ENCODE measurements at regions not wholly inside any gene's neighbourhood (a gene's known extent, or its start where the extent isn't known, plus 50 kb on each side); places are given as distances from the start of the nearest gene placed in this dataset.
"Not testable (repeated sequence)": the region's sequence is repeated elsewhere in the genome, so short reads cannot be mapped to it uniquely, and the experiment has no call there.

GRCh38 chrX:1053072-1053471, 159.4 kb downstream of the CRLF2 start:
- H3K27ac ChIP-seq (ENCODE audit: low read depth in 1 of 2, low read length in 1 of 2), result no peak overlapping the region
- H3K4me3 ChIP-seq (ENCODE audit: low read length in 2 of 2), result no peak overlapping the region
- DNase-seq (ENCODE audit: low read depth in 6 of 9, low spot score in 9 of 9), result no peak
- no peaks in the 10 kb centered on the region for H3K9me3 ChIP-seq (ENCODE audit: control insufficient read depth in 2 of 2, insufficient read depth in 1 of 2, low read length in 1 of 2)
- no peaks in the 10 kb centered on the region for H3K27me3 ChIP-seq (ENCODE audit: control insufficient read depth in 2 of 2, insufficient read depth in 1 of 2, low read length in 1 of 2)
- H3K4me1 ChIP-seq (ENCODE audit: control insufficient read depth in 2 of 2, insufficient read depth in 2 of 2, low read length in 2 of 2), result no peaks in the 10 kb centered on the region
- H3K36me3 ChIP-seq (ENCODE audit: control insufficient read depth in 2 of 2, insufficient read depth in 2 of 2, low read length in 1 of 2), result no peaks in the 10 kb centered on the region
- WGBS, result 96% methylated on average over 2 of the region's 2 CpGs

- DNase-seq (ENCODE audit: low read depth in 6 of 9, low spot score in 9 of 9), result no peak
- H3K27me3 ChIP-seq (ENCODE audit: control insufficient read depth in 2 of 2, insufficient read depth in 1 of 2, low read length in 1 of 2), result no peaks in the 10 kb centered on the region
- no peaks in the 10 kb centered on the region for H3K4me1 ChIP-seq (ENCODE audit: control insufficient read depth in 2 of 2, insufficient read depth in 2 of 2, low read length in 2 of 2)
- H3K36me3 ChIP-seq (ENCODE audit: control insufficient read depth in 2 of 2, insufficient read depth in 2 of 2, low read length in 1 of 2), result no peaks in the 10 kb centered on the region
- H3K4me3 ChIP-seq (ENCODE audit: low read length in 2 of 2), result no peak overlapping the region
- 93% methylated on average over 3 of the region's 3 CpGs for WGBS
- H3K9me3 ChIP-seq (ENCODE audit: control insufficient read depth in 2 of 2, insufficient read depth in 1 of 2, low read length in 1 of 2), result no peaks in the 10 kb centered on the region
- H3K27ac ChIP-seq (ENCODE audit: low read depth in 1 of 2, low read length in 1 of 2), result no peak overlapping the region
Observed at GRCh38 chrX:1052021-1052420, 160.4 kb downstream of the CRLF2 start.

- WGBS, result 97% methylated on average over 1 of the region's 1 CpG
Observed at GRCh38 chrX:1051421-1051820, 161.0 kb downstream of the CRLF2 start.

GRCh38 chrX:1045680-1046314, 166.7 kb downstream of the CRLF2 start:
- Histone ChIP-seq H3K36me3 (ENCODE audit: control insufficient read depth in 2 of 2, insufficient read depth in 2 of 2, low read length in 1 of 2) (no peaks in the 10 kb centered on the region), H3K27ac (ENCODE audit: low read depth in 1 of 2, low read length in 1 of 2) (no peak overlapping the region), H3K9me3 (ENCODE audit: control insufficient read depth in 2 of 2, insufficient read depth in 1 of 2, low read length in 1 of 2) (peaks cover 0 to 11% of the 10 kb centered on the region in 2 donors), H3K27me3 (ENCODE audit: control insufficient read depth in 2 of 2, insufficient read depth in 1 of 2, low read length in 1 of 2) (no peaks in the 10 kb centered on the region), H3K4me3 (ENCODE audit: low read length in 2 of 2) (no peak overlapping the region), H3K4me1 (ENCODE audit: control insufficient read depth in 2 of 2, insufficient read depth in 2 of 2, low read length in 2 of 2) (no peaks in the 10 kb centered on the region)
- 95% methylated on average over 9 of the region's 9 CpGs for WGBS
- no peak for DNase-seq (ENCODE audit: low read depth in 6 of 9, low spot score in 9 of 9)

More at GRCh38 chrX:1051421-1051820, 161.0 kb downstream of the CRLF2 start:
- Histone ChIP-seq H3K9me3 (ENCODE audit: control insufficient read depth in 2 of 2, insufficient read depth in 1 of 2, low read length in 1 of 2) (no peaks in the 10 kb centered on the region), H3K4me3 (ENCODE audit: low read length in 2 of 2) (no peak overlapping the region), H3K27me3 (ENCODE audit: control insufficient read depth in 2 of 2, insufficient read depth in 1 of 2, low read length in 1 of 2) (no peaks in the 10 kb centered on the region), H3K4me1 (ENCODE audit: control insufficient read depth in 2 of 2, insufficient read depth in 2 of 2, low read length in 2 of 2) (no peaks in the 10 kb centered on the region), H3K27ac (ENCODE audit: low read depth in 1 of 2, low read length in 1 of 2) (no peak overlapping the region), H3K36me3 (ENCODE audit: control insufficient read depth in 2 of 2, insufficient read depth in 2 of 2, low read length in 1 of 2) (no peaks in the 10 kb centered on the region)
- DNase-seq (ENCODE audit: low read depth in 6 of 9, low spot score in 9 of 9), result no peak

- Histone ChIP-seq H3K9me3 (ENCODE audit: control insufficient read depth in 2 of 2, insufficient read depth in 1 of 2, low read length in 1 of 2) (peaks cover 0 to 11% of the 10 kb centered on the region in 2 donors), H3K27me3 (ENCODE audit: control insufficient read depth in 2 of 2, insufficient read depth in 1 of 2, low read length in 1 of 2) (no peaks in the 10 kb centered on the region), H3K4me1 (ENCODE audit: control insufficient read depth in 2 of 2, insufficient read depth in 2 of 2, low read length in 2 of 2) (no peaks in the 10 kb centered on the region), H3K4me3 (ENCODE audit: low read length in 2 of 2) (no peak overlapping the region), H3K27ac (ENCODE audit: low read depth in 1 of 2, low read length in 1 of 2) (no peak overlapping the region), H3K36me3 (ENCODE audit: control insufficient read depth in 2 of 2, insufficient read depth in 2 of 2, low read length in 1 of 2) (no peaks in the 10 kb centered on the region)
- 90% methylated on average over 11 of the region's 11 CpGs for WGBS
- no peak for DNase-seq (ENCODE audit: low read depth in 6 of 9, low spot score in 9 of 9)
Observed at GRCh38 chrX:1041091-1041490, 171.4 kb downstream of the CRLF2 start.

- H3K4me3 ChIP-seq (ENCODE audit: low read length in 2 of 2); H3K27ac ChIP-seq (ENCODE audit: low read depth in 1 of 2, low read length in 1 of 2); H3K4me1 ChIP-seq (ENCODE audit: control insufficient read depth in 2 of 2, insufficient read depth in 2 of 2, low read length in 2 of 2); H3K36me3 ChIP-seq (ENCODE audit: control insufficient read depth in 2 of 2, insufficient read depth in 2 of 2, low read length in 1 of 2); DNase-seq (ENCODE audit: low read depth in 6 of 9, low spot score in 9 of 9); H3K9me3 ChIP-seq (ENCODE audit: control insufficient read depth in 2 of 2, insufficient read depth in 1 of 2, low read length in 1 of 2); H3K27me3 ChIP-seq (ENCODE audit: control insufficient read depth in 2 of 2, insufficient read depth in 1 of 2, low read length in 1 of 2): not testable (repeated sequence)
- 95% methylated on average over 14 of the region's 14 CpGs for WGBS
Observed at GRCh38 chrX:1035931-1036330, 176.5 kb downstream of the CRLF2 start.

GRCh38 chrX:1035206-1035605, 177.2 kb downstream of the CRLF2 start:
- no peak for DNase-seq (ENCODE audit: low read depth in 6 of 9, low spot score in 9 of 9)
- Histone ChIP-seq H3K4me1 (ENCODE audit: control insufficient read depth in 2 of 2, insufficient read depth in 2 of 2, low read length in 2 of 2) (no peaks in the 10 kb centered on the region), H3K4me3 (ENCODE audit: low read length in 2 of 2) (no peak overlapping the region), H3K36me3 (ENCODE audit: control insufficient read depth in 2 of 2, insufficient read depth in 2 of 2, low read length in 1 of 2) (no peaks in the 10 kb centered on the region), H3K27ac (ENCODE audit: low read depth in 1 of 2, low read length in 1 of 2) (no peak overlapping the region), H3K27me3 (ENCODE audit: control insufficient read depth in 2 of 2, insufficient read depth in 1 of 2, low read length in 1 of 2) (no peaks in the 10 kb centered on the region), H3K9me3 (ENCODE audit: control insufficient read depth in 2 of 2, insufficient read depth in 1 of 2, low read length in 1 of 2) (no peaks in the 10 kb centered on the region)
- WGBS, result 78% methylated on average over 19 of the region's 19 CpGs

- 88% methylated on average over 17 of the region's 17 CpGs for WGBS
- Histone ChIP-seq H3K4me1 (ENCODE audit: control insufficient read depth in 2 of 2, insufficient read depth in 2 of 2, low read length in 2 of 2) (no peaks in the 10 kb centered on the region), H3K9me3 (ENCODE audit: control insufficient read depth in 2 of 2, insufficient read depth in 1 of 2, low read length in 1 of 2) (no peaks in the 10 kb centered on the region), H3K27me3 (ENCODE audit: control insufficient read depth in 2 of 2, insufficient read depth in 1 of 2, low read length in 1 of 2) (no peaks in the 10 kb centered on the region), H3K36me3 (ENCODE audit: control insufficient read depth in 2 of 2, insufficient read depth in 2 of 2, low read length in 1 of 2) (no peaks in the 10 kb centered on the region), H3K4me3 (ENCODE audit: low read length in 2 of 2) (no peak overlapping the region), H3K27ac (ENCODE audit: low read depth in 1 of 2, low read length in 1 of 2) (no peak overlapping the region)
- DNase-seq (ENCODE audit: low read depth in 6 of 9, low spot score in 9 of 9), result no peak
Observed at GRCh38 chrX:1034717-1035116, 177.7 kb downstream of the CRLF2 start.

GRCh38 chrX:1031521-1032430, 180.7 kb downstream of the CRLF2 start:
- 93% methylated on average over 38 of the region's 38 CpGs for WGBS
- no peak overlapping the region for H3K4me3 ChIP-seq (ENCODE audit: low read length in 2 of 2)
- no peaks in the 10 kb centered on the region for H3K27me3 ChIP-seq (ENCODE audit: control insufficient read depth in 2 of 2, insufficient read depth in 1 of 2, low read length in 1 of 2)
- no peaks in the 10 kb centered on the region for H3K36me3 ChIP-seq (ENCODE audit: control insufficient read depth in 2 of 2, insufficient read depth in 2 of 2, low read length in 1 of 2)
- DNase-seq (ENCODE audit: low read depth in 6 of 9, low spot score in 9 of 9), result no peak
- peaks cover 0 to 3% of the 10 kb centered on the region in 2 donors for H3K4me1 ChIP-seq (ENCODE audit: control insufficient read depth in 2 of 2, insufficient read depth in 2 of 2, low read length in 2 of 2)
- no peak overlapping the region for H3K27ac ChIP-seq (ENCODE audit: low read depth in 1 of 2, low read length in 1 of 2)
- no peaks in the 10 kb centered on the region for H3K9me3 ChIP-seq (ENCODE audit: control insufficient read depth in 2 of 2, insufficient read depth in 1 of 2, low read length in 1 of 2)

All from thymus (tissue), 11 donors.